NB4 (cell line): ENCODE measurements at regions not wholly inside any gene's neighbourhood (a gene's known extent, or its start where the extent isn't known, plus 50 kb on each side); places are given as distances from the start of the nearest gene placed in this dataset.

Source experiments
- POLR2A ChIP-seq: IDR thresholded peaks from 2 replicates; pipeline ENCODE4 v1.6.1; 2011; ENCODE audit warnings: mild to moderate bottlenecking; ENCODE audit not compliant: insufficient read length; ENCODE audit errors: extremely low read depth
- TF ChIP-seq, protein P1 (sequence below): IDR thresholded peaks from one replicate; pipeline ENCODE4 v1.5.1; 2012; ENCODE audit warnings: low read depth, low read length

GRCh38 chr9:95778957-95779356 lies 96.5 kb upstream of the ERCC6L2 start:
- TF ChIP-seq, protein P1, sequence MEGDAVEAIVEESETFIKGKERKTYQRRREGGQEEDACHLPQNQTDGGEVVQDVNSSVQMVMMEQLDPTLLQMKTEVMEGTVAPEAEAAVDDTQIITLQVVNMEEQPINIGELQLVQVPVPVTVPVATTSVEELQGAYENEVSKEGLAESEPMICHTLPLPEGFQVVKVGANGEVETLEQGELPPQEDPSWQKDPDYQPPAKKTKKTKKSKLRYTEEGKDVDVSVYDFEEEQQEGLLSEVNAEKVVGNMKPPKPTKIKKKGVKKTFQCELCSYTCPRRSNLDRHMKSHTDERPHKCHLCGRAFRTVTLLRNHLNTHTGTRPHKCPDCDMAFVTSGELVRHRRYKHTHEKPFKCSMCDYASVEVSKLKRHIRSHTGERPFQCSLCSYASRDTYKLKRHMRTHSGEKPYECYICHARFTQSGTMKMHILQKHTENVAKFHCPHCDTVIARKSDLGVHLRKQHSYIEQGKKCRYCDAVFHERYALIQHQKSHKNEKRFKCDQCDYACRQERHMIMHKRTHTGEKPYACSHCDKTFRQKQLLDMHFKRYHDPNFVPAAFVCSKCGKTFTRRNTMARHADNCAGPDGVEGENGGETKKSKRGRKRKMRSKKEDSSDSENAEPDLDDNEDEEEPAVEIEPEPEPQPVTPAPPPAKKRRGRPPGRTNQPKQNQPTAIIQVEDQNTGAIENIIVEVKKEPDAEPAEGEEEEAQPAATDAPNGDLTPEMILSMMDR, result no peak
- TF ChIP-seq POLR2A, result no peak
